ENCODE measurements at regions not wholly inside any gene's neighbourhood (a gene's known extent, or its start where the extent isn't known, plus 50 kb on each side); places are given as distances from the start of the nearest gene placed in this dataset.

DNA sequence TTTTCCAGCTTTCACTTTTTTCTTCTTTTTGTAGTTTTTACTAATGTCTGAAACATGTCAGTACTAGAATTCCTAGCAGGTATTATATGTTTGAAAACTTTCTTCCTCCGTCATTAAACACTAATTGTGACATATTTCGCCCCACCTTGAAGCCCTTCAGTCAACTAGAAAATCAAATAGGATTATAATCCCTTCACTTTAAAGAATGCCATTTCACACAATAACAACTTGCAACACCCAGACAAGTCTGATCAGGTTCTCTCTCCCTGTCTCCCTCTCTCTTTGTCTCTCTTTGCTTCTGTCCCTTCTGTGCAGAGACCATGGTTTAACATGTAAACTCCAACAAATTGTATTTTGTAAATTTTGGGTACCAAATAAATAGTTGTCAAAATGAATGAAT, 373.5 kb downstream of the SEMA3D start:
- H3K9me3 ChIP-seq (ENCODE audit: low read depth), result no peaks in the 10 kb centered on the region
- TF ChIP-seq, protein P1, sequence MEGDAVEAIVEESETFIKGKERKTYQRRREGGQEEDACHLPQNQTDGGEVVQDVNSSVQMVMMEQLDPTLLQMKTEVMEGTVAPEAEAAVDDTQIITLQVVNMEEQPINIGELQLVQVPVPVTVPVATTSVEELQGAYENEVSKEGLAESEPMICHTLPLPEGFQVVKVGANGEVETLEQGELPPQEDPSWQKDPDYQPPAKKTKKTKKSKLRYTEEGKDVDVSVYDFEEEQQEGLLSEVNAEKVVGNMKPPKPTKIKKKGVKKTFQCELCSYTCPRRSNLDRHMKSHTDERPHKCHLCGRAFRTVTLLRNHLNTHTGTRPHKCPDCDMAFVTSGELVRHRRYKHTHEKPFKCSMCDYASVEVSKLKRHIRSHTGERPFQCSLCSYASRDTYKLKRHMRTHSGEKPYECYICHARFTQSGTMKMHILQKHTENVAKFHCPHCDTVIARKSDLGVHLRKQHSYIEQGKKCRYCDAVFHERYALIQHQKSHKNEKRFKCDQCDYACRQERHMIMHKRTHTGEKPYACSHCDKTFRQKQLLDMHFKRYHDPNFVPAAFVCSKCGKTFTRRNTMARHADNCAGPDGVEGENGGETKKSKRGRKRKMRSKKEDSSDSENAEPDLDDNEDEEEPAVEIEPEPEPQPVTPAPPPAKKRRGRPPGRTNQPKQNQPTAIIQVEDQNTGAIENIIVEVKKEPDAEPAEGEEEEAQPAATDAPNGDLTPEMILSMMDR (IDR thresholded peaks at IDR 0.05; ENCODE audit: low read depth, low read length), result no peak
- no peak overlapping the region for H3K27ac ChIP-seq
- DNase-seq (ENCODE audit: low read depth in 1 of 2, low spot score in 1 of 2), result no peak
- no peaks in the 10 kb centered on the region for H3K36me3 ChIP-seq
- no peak overlapping the region for H3K4me3 ChIP-seq
- H3K4me1 ChIP-seq (ENCODE audit: low read depth), result peaks cover 4% of the 10 kb centered on the region
- no peaks in the 10 kb centered on the region for H3K27me3 ChIP-seq

DNA sequence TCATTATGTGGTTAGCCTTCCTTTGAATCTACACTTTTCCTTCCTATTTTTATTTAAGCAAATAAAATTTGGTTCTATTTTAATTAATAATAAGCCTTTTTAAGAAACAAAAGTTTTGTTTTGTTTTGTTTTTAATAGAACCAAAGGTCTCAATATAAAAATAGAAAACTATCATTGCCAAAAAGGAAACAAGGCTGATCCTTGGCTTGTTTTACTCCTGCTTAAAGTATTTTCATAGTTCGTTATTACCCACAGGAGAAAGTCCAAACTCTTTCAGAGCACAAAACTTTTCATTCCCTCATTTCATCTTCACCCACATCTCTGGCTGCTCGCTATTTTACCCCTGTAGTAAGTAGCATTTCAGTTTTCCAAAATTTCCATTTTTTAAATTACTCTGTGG, 374.8 kb downstream of the SEMA3D start:
- H3K4me3 ChIP-seq, result no peak overlapping the region
- peaks cover 4% of the 10 kb centered on the region for H3K4me1 ChIP-seq (ENCODE audit: low read depth)
- H3K27ac ChIP-seq, result no peak overlapping the region
- no peaks in the 10 kb centered on the region for H3K36me3 ChIP-seq
- no peaks in the 10 kb centered on the region for H3K27me3 ChIP-seq
- TF ChIP-seq, protein P1 (IDR thresholded peaks at IDR 0.05; ENCODE audit: low read depth, low read length), result no peak
- H3K9me3 ChIP-seq (ENCODE audit: low read depth), result no peaks in the 10 kb centered on the region
- DNase-seq (ENCODE audit: low read depth in 1 of 2, low spot score in 1 of 2), result no peak

DNA sequence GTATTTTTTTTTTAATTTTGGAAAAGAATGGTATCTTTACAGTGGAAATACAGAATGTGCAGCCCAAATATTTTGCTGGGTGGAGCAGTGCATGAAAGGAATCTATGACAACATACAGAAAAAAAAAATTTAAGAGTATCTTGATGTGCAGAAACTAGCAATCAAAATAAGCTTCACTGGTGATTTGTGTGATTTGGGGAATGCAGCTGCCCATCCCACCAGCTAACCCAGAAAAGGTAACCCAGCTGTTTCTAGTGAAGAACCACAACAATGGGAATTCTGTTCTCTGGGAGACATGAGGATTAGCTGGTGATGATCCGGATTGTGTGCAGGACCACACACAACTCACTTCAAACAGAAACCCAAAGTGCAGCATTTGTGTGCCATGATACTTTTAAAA, 375.5 kb downstream of the SEMA3D start:
- no peaks in the 10 kb centered on the region for H3K9me3 ChIP-seq (ENCODE audit: low read depth)
- no peaks in the 10 kb centered on the region for H3K36me3 ChIP-seq
- no peak overlapping the region for H3K4me3 ChIP-seq
- no peak overlapping the region for H3K27ac ChIP-seq
- peaks cover 4% of the 10 kb centered on the region for H3K4me1 ChIP-seq (ENCODE audit: low read depth)
- no peaks in the 10 kb centered on the region for H3K27me3 ChIP-seq
- TF ChIP-seq, protein P1 (IDR thresholded peaks at IDR 0.05; ENCODE audit: low read depth, low read length), result no peak
- DNase-seq (ENCODE audit: low read depth in 1 of 2, low spot score in 1 of 2), result no peak

DNA sequence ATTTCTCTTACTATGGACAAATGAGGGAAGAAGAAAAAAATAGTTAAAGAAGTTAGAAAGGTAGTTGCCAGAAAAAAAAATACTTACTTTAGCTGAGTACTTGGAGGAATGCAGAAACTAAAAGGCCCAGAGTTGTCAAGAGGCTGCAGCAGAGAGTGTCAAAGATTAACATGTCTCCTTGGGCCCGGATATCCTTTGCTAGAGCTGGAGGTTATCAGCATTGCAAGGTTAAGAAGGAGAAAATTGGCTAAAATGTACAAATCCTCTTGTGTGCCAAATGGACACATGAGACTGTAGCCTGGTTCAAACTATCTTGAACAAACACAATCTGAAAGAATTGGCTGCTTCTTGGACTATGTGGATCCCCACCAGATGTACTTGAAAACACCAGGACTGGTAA, 377.0 kb downstream of the SEMA3D start:
- Histone ChIP-seq H3K27ac (no peak overlapping the region), H3K4me1 (ENCODE audit: low read depth) (peaks cover 4% of the 10 kb centered on the region), H3K27me3 (no peaks in the 10 kb centered on the region), H3K4me3 (no peak overlapping the region), H3K36me3 (no peaks in the 10 kb centered on the region), H3K9me3 (ENCODE audit: low read depth) (no peaks in the 10 kb centered on the region)
- no peak for DNase-seq (ENCODE audit: low read depth in 1 of 2, low spot score in 1 of 2)
- TF ChIP-seq, protein P1 (IDR thresholded peaks at IDR 0.05; ENCODE audit: low read depth, low read length), result no peak

DNA sequence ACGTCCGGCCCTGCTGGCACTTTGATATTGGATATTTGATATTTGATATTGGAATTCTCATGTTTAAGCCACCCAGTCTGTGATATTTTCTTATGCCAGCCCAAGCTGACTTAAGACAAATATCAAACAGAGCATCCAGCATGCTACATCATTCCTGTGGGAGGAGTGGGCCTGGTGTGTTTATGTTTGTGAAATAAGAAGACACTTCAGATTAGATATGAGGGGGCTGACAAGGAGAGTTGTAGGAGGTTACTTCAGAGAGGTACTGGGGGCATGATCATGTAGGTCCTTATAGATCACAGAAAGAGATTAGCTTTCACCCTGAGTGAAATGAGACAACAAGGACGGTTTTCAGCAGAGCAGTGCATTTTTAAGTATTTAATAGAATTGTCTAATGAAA, 382.9 kb downstream of the SEMA3D start:
- H3K27me3 ChIP-seq, result no peaks in the 10 kb centered on the region
- H3K4me3 ChIP-seq, result no peak overlapping the region
- no peaks in the 10 kb centered on the region for H3K36me3 ChIP-seq
- H3K4me1 ChIP-seq (ENCODE audit: low read depth), result no peaks in the 10 kb centered on the region
- H3K27ac ChIP-seq, result no peak overlapping the region
- DNase-seq (ENCODE audit: low read depth in 1 of 2, low spot score in 1 of 2), result no peak
- H3K9me3 ChIP-seq (ENCODE audit: low read depth), result no peaks in the 10 kb centered on the region
- TF ChIP-seq, protein P1 (IDR thresholded peaks at IDR 0.05; ENCODE audit: low read depth, low read length), result no peak

DNA sequence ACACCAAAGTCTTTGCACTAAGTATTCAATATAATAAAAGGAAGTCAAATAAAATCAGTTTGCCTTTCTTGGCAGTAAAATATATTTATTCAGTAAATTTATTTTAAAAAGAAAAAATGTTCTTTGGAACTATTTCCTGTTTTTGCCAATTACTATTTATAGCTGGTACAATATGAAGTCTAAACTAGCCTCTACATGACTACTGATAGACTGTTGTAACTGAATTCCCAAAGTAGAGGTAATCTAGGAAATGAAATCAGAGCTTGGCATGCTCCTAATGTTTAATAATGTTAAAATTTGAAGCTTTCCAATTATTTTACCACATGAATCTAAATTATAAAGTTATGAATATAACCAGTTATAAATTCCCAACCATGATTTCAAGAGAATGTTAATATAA, 385.5 kb downstream of the SEMA3D start:
- Histone ChIP-seq H3K9me3 (ENCODE audit: low read depth) (no peaks in the 10 kb centered on the region), H3K36me3 (no peaks in the 10 kb centered on the region), H3K4me3 (no peak overlapping the region), H3K4me1 (ENCODE audit: low read depth) (no peaks in the 10 kb centered on the region), H3K27me3 (no peaks in the 10 kb centered on the region), H3K27ac (no peak overlapping the region)
- TF ChIP-seq, protein P1 (IDR thresholded peaks at IDR 0.05; ENCODE audit: low read depth, low read length), result no peak
- no peak for DNase-seq (ENCODE audit: low read depth in 1 of 2, low spot score in 1 of 2)
